Neural crest cell (in vitro differentiated cells): ENCODE measurements at regions not wholly inside any gene's neighbourhood (a gene's known extent, or its start where the extent isn't known, plus 50 kb on each side); places are given as distances from the start of the nearest gene placed in this dataset.
"Not testable (repeated sequence)": the region's sequence is repeated elsewhere in the genome, so short reads cannot be mapped to it uniquely, and the experiment has no call there.

Experiments used
- DNase-seq: peaks from one replicate; pipeline ENCODE4 v3.0.0; 2021; ENCODE audit warnings: low read depth, mixed read lengths, low spot score
- H3K27ac Mint-ChIP-seq: one replicate; pipeline ENCODE4 v1.8.0; 2021; ENCODE audit warnings: mild to moderate bottlenecking, mixed read lengths; ENCODE audit not compliant: unreplicated experiment
- H3K27me3 Mint-ChIP-seq: 2 replicates; pipeline ENCODE4 v1.8.0; 2021; ENCODE audit warnings: low read depth, mild to moderate bottlenecking, mixed read lengths
- H3K36me3 Mint-ChIP-seq: 2 replicates; pipeline ENCODE4 v1.8.0; 2021; ENCODE audit warnings: low read depth, mild to moderate bottlenecking, mixed read lengths
- H3K4me1 Mint-ChIP-seq: 2 replicates; pipeline ENCODE4 v1.8.0; 2021; ENCODE audit warnings: mixed read lengths
- H3K4me3 Mint-ChIP-seq: one replicate; pipeline ENCODE4 v1.8.0; 2021; ENCODE audit warnings: mild to moderate bottlenecking, mixed read lengths
- H3K9me3 Mint-ChIP-seq: 2 replicates; pipeline ENCODE4 v1.8.0; 2021; ENCODE audit warnings: mixed read lengths
- CTCF ChIP-seq: fragments of 200-600 bp; sonication (generic); conservative IDR thresholded peaks from 2 replicates; pipeline ENCODE4 v1.5.0; 2021; ENCODE audit warnings: antibody characterized with exemption, mild to moderate bottlenecking

GRCh38 chr16:59840169-59840568 is 1106.1 kb upstream of the GOT2 start:
- no peaks in the 10 kb centered on the region for H3K4me1 Mint-ChIP-seq
- DNase-seq: no peak
- no peaks in the 10 kb centered on the region for H3K36me3 Mint-ChIP-seq
- no peaks in the 10 kb centered on the region for H3K27me3 Mint-ChIP-seq
- TF ChIP-seq CTCF: no peak
- H3K9me3 Mint-ChIP-seq: peaks cover 7% of the 10 kb centered on the region
- H3K4me3 Mint-ChIP-seq: no peak overlapping the region
- no peak overlapping the region for H3K27ac Mint-ChIP-seq

GRCh38 chr16:59826767-59827166 is 1092.7 kb upstream of the GOT2 start:
- TF ChIP-seq CTCF: no peak
- Mint-ChIP-seq H3K9me3 (no peaks in the 10 kb centered on the region), H3K4me1 (no peaks in the 10 kb centered on the region), H3K36me3 (no peaks in the 10 kb centered on the region), H3K4me3 (no peak overlapping the region), H3K27me3 (no peaks in the 10 kb centered on the region), H3K27ac (no peak overlapping the region)
- no peak for DNase-seq

GRCh38 chr16:59809488-59809887 is 1075.4 kb upstream of the GOT2 start:
- not testable (repeated sequence) for H3K4me1 Mint-ChIP-seq, H3K9me3 Mint-ChIP-seq, H3K4me3 Mint-ChIP-seq, H3K36me3 Mint-ChIP-seq, H3K27ac Mint-ChIP-seq, H3K27me3 Mint-ChIP-seq, DNase-seq

- Mint-ChIP-seq H3K36me3 (no peaks in the 10 kb centered on the region), H3K4me1 (no peaks in the 10 kb centered on the region), H3K9me3 (peaks cover 5% of the 10 kb centered on the region), H3K27ac (no peak overlapping the region), H3K27me3 (peaks cover 2% of the 10 kb centered on the region), H3K4me3 (no peak overlapping the region)
- DNase-seq: no peak
- no peak for TF ChIP-seq CTCF
These were observed 1049.1 kb upstream of the GOT2 start for GRCh38 chr16:59783191-59783590.

GRCh38 chr16:59773330-59773729 is 1039.2 kb upstream of the GOT2 start:
- Mint-ChIP-seq H3K36me3 (no peaks in the 10 kb centered on the region), H3K4me3 (no peak overlapping the region), H3K4me1 (no peaks in the 10 kb centered on the region), H3K27me3 (no peaks in the 10 kb centered on the region), H3K27ac (no peak overlapping the region), H3K9me3 (peaks cover 2% of the 10 kb centered on the region)
- no peak for TF ChIP-seq CTCF
- no peak for DNase-seq

GRCh38 chr16:59759296-59759695 is 1025.2 kb upstream of the GOT2 start:
- Mint-ChIP-seq H3K9me3 (peaks cover 13% of the 10 kb centered on the region), H3K4me3 (no peak overlapping the region), H3K36me3 (peaks cover 12% of the 10 kb centered on the region), H3K27ac (no peak overlapping the region), H3K27me3 (no peaks in the 10 kb centered on the region), H3K4me1 (no peaks in the 10 kb centered on the region)
- no peak for TF ChIP-seq CTCF
- DNase-seq: no peak
